ENCODE measurements at regions not wholly inside any gene's neighbourhood (a gene's known extent, or its start where the extent isn't known, plus 50 kb on each side); places are given as distances from the start of the nearest gene placed in this dataset.

DNA sequence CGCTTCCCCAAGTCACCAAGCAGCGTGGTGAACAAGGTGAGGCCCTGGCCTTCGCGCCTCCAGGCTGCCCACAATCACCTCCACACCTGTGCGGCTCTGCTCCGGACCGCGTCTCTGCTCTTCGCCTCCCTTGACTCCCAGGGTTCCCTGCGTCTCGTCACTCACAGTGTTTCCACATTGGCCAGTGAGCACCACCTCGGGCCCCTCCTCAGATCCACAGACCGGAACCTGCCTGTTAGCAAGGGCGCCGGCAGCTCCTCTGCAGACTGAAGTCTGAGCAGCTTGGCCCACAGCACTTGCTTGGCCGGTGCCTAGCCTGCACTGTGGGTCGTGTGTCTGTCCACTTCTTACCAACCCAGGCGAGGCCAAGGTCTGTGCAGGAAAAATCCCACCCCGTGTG, 155.3 kb upstream of the ALKAL2 start:
- TF ChIP-seq, protein P1, sequence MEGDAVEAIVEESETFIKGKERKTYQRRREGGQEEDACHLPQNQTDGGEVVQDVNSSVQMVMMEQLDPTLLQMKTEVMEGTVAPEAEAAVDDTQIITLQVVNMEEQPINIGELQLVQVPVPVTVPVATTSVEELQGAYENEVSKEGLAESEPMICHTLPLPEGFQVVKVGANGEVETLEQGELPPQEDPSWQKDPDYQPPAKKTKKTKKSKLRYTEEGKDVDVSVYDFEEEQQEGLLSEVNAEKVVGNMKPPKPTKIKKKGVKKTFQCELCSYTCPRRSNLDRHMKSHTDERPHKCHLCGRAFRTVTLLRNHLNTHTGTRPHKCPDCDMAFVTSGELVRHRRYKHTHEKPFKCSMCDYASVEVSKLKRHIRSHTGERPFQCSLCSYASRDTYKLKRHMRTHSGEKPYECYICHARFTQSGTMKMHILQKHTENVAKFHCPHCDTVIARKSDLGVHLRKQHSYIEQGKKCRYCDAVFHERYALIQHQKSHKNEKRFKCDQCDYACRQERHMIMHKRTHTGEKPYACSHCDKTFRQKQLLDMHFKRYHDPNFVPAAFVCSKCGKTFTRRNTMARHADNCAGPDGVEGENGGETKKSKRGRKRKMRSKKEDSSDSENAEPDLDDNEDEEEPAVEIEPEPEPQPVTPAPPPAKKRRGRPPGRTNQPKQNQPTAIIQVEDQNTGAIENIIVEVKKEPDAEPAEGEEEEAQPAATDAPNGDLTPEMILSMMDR (conservative IDR thresholded peaks at IDR 0.05), result no peak
- Mint-ChIP-seq H3K27ac (no peak overlapping the region), H3K36me3 (ENCODE audit: low read depth) (no peaks in the 10 kb centered on the region)

DNA sequence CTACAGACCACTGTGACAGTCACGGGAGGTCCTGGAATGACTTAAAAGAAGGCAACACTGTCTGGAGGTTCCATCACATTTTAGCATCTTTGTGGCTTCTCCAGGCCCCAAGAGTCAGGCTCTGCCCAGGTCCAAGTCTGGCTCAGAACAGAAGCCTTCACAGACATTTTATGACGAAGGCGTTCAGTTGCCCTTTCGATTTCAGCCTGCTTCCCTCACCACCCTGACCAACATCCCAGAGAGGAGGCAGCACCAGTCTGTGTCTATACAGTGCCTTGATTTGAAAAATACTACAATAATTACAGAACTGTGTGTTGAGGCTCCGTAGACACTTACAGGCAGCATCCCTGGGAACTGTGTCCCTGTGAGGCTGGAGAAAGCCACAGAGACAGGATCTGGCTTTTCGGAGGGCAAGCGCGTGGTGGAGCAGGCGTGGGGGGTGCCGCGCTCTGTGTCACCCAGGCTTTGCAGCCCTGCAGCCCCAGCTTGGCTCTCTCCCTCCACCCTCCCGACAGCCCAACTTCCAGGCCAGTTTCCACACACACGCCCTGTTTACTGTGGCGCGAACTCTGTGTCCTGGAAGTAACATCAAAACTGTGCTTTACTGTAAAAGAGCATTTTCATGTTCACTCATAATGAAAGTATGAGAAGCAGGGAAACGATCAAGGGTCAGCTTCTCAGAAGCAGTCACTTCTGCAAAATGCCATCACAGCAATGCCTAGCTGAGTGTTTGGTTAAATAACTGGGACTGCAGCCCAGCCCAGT, 153.5 kb upstream of the ALKAL2 start:
- Histone ChIP-seq H3K9me3 (ENCODE audit: control insufficient read depth, low read length) (no peaks in the 10 kb centered on the region), H3K36me3 (ENCODE audit: control insufficient read depth, insufficient read depth, low read length) (no peaks in the 10 kb centered on the region), H3K27ac (ENCODE audit: low read depth, low read length) (no peak overlapping the region), H3K4me1 (ENCODE audit: control insufficient read depth, insufficient read depth, low read length) (no peaks in the 10 kb centered on the region), H3K9ac (ENCODE audit: extremely low read depth, low read length, poor library complexity, severe bottlenecking) (no peak overlapping the region), H3K4me3 (ENCODE audit: low read length) (no peak overlapping the region), H3K27me3 (ENCODE audit: control insufficient read depth, insufficient read depth, low read length, poor library complexity, severe bottlenecking) (no peaks in the 10 kb centered on the region)
- Mint-ChIP-seq H3K9me3 (no peaks in the 10 kb centered on the region), H3K27me3 (ENCODE audit: insufficient read depth) (peaks cover 3% of the 10 kb centered on the region), H3K27ac (no peak overlapping the region), H3K4me3 (no peak overlapping the region), H3K4me1 (peaks cover 9% of the 10 kb centered on the region), H3K36me3 (ENCODE audit: low read depth) (no peaks in the 10 kb centered on the region)
- DNase-seq, result no peak
- 94 to 99% methylated on average over 8 to 16 of the region's 16 CpGs for WGBS, 2 experiments (ENCODE audit: insufficient coverage in 1 of 2, insufficient read length in 1 of 2)
- TF ChIP-seq, protein P1 (conservative IDR thresholded peaks at IDR 0.05), result no peak

More for the DNA sequence above, 155.3 kb upstream of the ALKAL2 start:
- Histone ChIP-seq H3K9ac (ENCODE audit: extremely low read depth, low read length, poor library complexity, severe bottlenecking) (no peak overlapping the region), H3K4me1 (ENCODE audit: control insufficient read depth, insufficient read depth, low read length) (peaks cover 3% of the 10 kb centered on the region), H3K27ac (ENCODE audit: low read depth, low read length) (no peak overlapping the region), H3K9me3 (ENCODE audit: control insufficient read depth, low read length) (no peaks in the 10 kb centered on the region), H3K4me3 (ENCODE audit: low read length) (no peak overlapping the region), H3K36me3 (ENCODE audit: control insufficient read depth, insufficient read depth, low read length) (no peaks in the 10 kb centered on the region), H3K27me3 (ENCODE audit: control insufficient read depth, insufficient read depth, low read length, poor library complexity, severe bottlenecking) (no peaks in the 10 kb centered on the region)
- H3K9me3 Mint-ChIP-seq, result no peaks in the 10 kb centered on the region
- peaks cover 16% of the 10 kb centered on the region for H3K4me1 Mint-ChIP-seq
- 93 to 95% methylated on average over 14 to 19 of the region's 19 CpGs for WGBS, 2 experiments (ENCODE audit: insufficient coverage in 1 of 2, insufficient read length in 1 of 2)
- DNase-seq, result no peak
- no peak overlapping the region for H3K4me3 Mint-ChIP-seq
- peaks cover 3% of the 10 kb centered on the region for H3K27me3 Mint-ChIP-seq (ENCODE audit: insufficient read depth)

DNA sequence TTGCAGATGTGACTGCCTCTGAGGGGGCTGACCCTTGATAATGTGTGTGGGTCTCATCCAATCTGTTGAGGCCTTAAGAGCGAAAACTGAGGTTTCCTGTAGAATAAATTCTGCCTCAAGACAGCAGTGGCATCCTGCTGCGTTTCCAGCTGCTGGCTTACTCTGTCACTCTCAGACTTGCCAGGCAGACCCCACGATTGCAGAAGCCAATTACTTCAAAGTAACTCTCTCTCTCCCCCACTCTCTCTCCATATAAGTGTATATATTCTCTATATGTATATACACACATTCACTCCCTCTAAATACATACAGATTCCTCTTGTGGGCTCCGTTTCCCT, 152.5 kb upstream of the ALKAL2 start:
- 93 to 100% methylated on average over 1 to 4 of the region's 4 CpGs for WGBS, 2 experiments (ENCODE audit: insufficient coverage in 1 of 2, insufficient read length in 1 of 2)
- TF ChIP-seq, protein P1 (conservative IDR thresholded peaks at IDR 0.05), result no peak
- no peaks in the 10 kb centered on the region for H3K36me3 ChIP-seq (ENCODE audit: control insufficient read depth, insufficient read depth, low read length)
- no peaks in the 10 kb centered on the region for H3K9me3 ChIP-seq (ENCODE audit: control insufficient read depth, low read length)
- Mint-ChIP-seq H3K9me3 (no peaks in the 10 kb centered on the region), H3K27me3 (ENCODE audit: insufficient read depth) (peaks cover 3% of the 10 kb centered on the region), H3K36me3 (ENCODE audit: low read depth) (no peaks in the 10 kb centered on the region), H3K4me1 (peaks cover 7% of the 10 kb centered on the region), H3K4me3 (no peak overlapping the region), H3K27ac (no peak overlapping the region)
- DNase-seq, result no peak
- H3K4me1 ChIP-seq (ENCODE audit: control insufficient read depth, insufficient read depth, low read length), result no peaks in the 10 kb centered on the region
- no peak overlapping the region for H3K4me3 ChIP-seq (ENCODE audit: low read length)
- no peak overlapping the region for H3K9ac ChIP-seq (ENCODE audit: extremely low read depth, low read length, poor library complexity, severe bottlenecking)
- H3K27me3 ChIP-seq (ENCODE audit: control insufficient read depth, insufficient read depth, low read length, poor library complexity, severe bottlenecking), result no peaks in the 10 kb centered on the region
- no peak overlapping the region for H3K27ac ChIP-seq (ENCODE audit: low read depth, low read length)
